Fibroblast of the aortic adventitia (primary cell): ENCODE measurements at regions not wholly inside any gene's neighbourhood (a gene's known extent, or its start where the extent isn't known, plus 50 kb on each side); places are given as distances from the start of the nearest gene placed in this dataset.

Source experiments
- DNase-seq: peaks from one replicate; pipeline ENCODE4 v3.0.0-alpha.2; 2010; ENCODE audit warnings: low read depth
- H3K4me3 ChIP-seq: 2 replicates; pipeline ENCODE4 v1.5.1; 2011; ENCODE audit warnings: low read depth, mild to moderate bottlenecking, control low read depth, low read length, moderate library complexity
- TF ChIP-seq, protein P1 (sequence below): IDR thresholded peaks from 2 replicates; pipeline ENCODE4 v1.5.1; 2011; ENCODE audit warnings: mild to moderate bottlenecking, low read length, control low read depth, inconsistent platforms; ENCODE audit not compliant: insufficient read depth

DNA sequence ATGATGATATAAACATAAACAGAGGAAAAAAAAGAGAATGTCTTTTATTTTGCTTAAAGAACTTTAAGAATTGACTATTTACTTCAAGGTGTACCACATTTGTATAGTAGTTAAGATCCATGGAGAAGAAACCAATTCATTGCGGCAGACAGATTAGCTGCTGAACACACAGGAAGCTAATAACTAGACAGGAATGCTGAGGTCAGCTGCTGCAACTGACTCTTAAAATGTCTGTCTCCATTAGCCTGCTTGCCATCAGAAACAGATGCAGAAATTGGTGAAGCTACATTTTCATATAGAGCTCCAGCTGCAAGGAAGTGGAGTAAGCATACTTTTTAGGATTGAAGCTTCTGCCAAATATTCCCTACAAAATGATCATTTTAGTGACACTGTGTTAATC lies 939.5 kb downstream of the EPHA7 start:
- TF ChIP-seq, protein P1, sequence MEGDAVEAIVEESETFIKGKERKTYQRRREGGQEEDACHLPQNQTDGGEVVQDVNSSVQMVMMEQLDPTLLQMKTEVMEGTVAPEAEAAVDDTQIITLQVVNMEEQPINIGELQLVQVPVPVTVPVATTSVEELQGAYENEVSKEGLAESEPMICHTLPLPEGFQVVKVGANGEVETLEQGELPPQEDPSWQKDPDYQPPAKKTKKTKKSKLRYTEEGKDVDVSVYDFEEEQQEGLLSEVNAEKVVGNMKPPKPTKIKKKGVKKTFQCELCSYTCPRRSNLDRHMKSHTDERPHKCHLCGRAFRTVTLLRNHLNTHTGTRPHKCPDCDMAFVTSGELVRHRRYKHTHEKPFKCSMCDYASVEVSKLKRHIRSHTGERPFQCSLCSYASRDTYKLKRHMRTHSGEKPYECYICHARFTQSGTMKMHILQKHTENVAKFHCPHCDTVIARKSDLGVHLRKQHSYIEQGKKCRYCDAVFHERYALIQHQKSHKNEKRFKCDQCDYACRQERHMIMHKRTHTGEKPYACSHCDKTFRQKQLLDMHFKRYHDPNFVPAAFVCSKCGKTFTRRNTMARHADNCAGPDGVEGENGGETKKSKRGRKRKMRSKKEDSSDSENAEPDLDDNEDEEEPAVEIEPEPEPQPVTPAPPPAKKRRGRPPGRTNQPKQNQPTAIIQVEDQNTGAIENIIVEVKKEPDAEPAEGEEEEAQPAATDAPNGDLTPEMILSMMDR: no peak
- H3K4me3 ChIP-seq: no peak overlapping the region
- DNase-seq: no peak

DNA sequence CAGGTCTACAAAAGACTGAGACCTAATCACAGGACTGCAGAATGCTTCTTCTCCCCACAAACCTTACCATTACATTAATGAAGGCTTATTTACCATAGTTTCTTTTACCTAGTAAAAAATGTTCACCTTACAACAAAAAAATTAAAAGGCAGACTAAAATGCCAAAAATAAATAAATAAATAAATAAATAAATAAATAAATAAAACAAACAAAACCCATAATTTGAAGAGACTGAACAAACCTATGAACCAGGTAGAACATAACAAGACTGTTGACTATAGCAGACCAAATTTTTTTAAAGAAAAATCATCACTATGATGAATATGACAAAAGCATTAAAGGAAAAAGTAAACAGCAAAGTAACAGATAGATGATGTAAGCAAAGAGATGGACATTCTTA lies 946.3 kb downstream of the EPHA7 start:
- DNase-seq: no peak
- TF ChIP-seq, protein P1: no peak
- no peak overlapping the region for H3K4me3 ChIP-seq

DNA sequence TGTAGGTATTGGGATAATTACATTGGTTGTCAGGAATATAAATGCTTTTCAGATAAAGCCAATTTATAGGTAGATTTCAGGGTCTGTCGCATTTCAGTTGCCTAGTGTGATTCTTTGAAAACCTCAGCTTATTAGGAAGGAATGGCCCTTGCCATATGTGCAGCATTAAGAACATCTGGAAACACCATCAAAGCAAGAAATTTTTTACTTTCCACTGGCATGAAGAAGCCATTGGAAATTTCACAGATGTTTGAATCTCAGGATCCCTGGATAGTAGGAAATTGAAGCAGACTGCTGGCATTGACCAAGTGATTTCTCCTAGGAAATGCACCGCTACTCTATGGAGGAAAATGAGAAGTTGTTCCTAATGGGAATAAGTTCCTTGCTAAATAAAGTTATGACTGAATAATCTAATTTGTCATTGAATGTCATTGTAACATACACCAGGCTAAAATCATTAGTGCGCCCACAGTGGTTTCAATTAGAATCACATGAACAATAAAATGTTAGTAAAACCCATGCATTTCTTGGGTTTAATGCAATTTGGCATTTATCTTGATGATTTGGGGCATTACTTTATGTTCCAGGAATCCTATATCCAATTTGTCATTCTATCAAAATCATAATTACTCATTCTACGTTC lies 950.1 kb downstream of the EPHA7 start:
- TF ChIP-seq, protein P1: no peak
- DNase-seq: no peak

DNA sequence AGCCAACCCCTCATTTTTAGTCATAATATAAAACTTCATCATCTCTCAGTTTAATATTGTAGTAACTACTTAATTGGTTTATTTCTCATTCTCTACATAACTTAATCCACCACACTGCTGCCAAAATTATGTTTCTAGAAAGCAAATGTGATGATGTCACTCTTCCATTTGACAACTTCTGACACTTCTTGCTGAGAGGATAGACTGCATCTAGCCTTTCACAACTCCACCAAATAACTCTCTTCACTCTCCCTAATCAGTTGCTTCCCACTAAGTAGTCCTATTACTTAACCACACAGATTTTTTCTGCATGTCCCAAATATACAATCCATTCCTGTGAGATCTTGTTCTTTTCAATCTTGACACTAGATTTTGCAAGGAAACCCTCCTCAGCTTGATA lies 951.3 kb downstream of the EPHA7 start:
- no peak overlapping the region for H3K4me3 ChIP-seq
- TF ChIP-seq, protein P1: no peak
- no peak for DNase-seq

More for the DNA sequence above, 950.1 kb downstream of the EPHA7 start:
- no peak overlapping the region for H3K4me3 ChIP-seq

DNA sequence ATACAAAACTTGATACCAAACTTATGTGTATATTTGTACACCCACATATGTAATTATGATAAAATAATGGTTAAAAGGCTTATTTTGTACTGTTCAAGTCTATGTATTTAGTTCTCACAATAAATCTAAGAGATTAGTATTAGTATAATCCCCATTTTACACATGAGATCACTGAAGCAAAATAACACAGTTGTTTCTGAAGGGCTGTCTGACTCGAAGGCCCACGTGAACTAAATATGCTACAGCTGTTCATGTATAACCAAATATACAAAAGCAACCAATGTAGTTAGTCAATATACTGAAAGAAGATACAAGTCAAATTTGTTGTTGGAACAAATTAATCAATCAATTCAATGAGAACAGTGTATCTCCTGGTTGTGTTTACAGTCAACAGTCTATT lies 959.2 kb downstream of the EPHA7 start:
- H3K4me3 ChIP-seq: no peak overlapping the region
- TF ChIP-seq, protein P1: no peak
- no peak for DNase-seq

DNA sequence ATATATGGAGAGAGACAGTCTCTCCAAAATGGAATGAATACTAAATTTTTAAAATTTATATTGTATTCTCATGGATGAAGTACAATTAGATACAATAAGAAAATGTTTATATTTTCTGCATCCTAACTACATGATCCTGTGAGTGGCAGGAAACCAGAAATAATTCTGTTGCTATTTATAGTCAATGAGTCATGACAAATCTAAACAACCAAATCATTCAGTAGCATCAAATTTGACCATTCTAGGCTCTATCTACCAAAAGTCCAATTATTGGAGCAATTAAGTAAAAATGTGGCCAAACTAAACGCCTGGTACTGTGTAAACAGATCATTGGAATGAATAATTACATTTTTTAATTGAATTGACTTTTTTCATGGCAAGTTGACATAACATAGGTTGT lies 959.8 kb downstream of the EPHA7 start:
- no peak for DNase-seq
- no peak overlapping the region for H3K4me3 ChIP-seq
- TF ChIP-seq, protein P1: no peak

DNA sequence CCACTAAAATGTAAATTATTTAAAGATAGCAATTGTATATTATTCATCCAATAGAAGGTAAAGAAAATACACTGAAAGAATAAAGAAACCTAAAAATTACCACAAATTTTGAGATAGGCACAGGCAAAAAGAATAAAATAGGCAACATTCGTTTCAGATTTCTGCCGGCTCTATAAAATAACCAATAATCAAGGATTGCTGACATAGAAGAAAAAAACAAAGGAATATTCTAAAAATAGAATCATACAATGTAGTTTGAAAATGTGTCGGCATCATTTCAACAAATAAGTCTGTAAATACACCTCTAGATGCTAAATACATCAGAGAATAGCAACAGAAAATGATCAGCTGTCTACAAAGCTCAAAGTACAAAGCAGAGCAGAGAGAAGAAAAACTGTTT lies 973.3 kb downstream of the EPHA7 start:
- TF ChIP-seq, protein P1: no peak
- DNase-seq: no peak
- H3K4me3 ChIP-seq: no peak overlapping the region
